ENCODE measurements at regions not wholly inside any gene's neighbourhood (a gene's known extent, or its start where the extent isn't known, plus 50 kb on each side); places are given as distances from the start of the nearest gene placed in this dataset.

DNA sequence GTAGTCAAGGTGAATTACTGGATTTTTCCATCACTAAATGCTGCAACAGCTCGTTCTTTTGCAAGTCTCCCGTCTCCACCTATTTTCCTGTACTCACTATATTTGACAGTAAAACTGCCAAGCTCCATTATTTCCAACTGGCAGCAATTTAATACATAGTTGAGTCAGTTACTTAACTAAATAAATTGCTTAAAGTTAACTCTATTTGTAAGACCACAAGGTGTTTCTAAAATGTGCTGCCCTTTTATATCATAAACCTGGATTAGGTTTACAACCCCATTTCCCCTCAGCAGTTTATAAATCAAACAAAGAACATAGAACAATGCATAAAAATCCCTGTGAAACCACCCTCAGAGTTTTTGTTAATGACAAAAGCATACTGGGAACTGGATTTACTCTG is 211.4 kb upstream of the DPH6 start:
- Histone ChIP-seq H3K4me3 (ENCODE audit: low read depth, low read length) (no peak overlapping the region), H3K9ac (ENCODE audit: low read depth, low read length) (no peak overlapping the region), H3K36me3 (ENCODE audit: control insufficient read depth, insufficient read depth, low read length) (no peaks in the 10 kb centered on the region), H3K9me3 (ENCODE audit: control insufficient read depth, insufficient read depth, low read length) (no peaks in the 10 kb centered on the region), H3K27me3 (ENCODE audit: control insufficient read depth, insufficient read depth, low read length) (no peaks in the 10 kb centered on the region), H3K4me1 (ENCODE audit: control insufficient read depth, insufficient read depth, low read length) (peaks cover 3% of the 10 kb centered on the region)

DNA sequence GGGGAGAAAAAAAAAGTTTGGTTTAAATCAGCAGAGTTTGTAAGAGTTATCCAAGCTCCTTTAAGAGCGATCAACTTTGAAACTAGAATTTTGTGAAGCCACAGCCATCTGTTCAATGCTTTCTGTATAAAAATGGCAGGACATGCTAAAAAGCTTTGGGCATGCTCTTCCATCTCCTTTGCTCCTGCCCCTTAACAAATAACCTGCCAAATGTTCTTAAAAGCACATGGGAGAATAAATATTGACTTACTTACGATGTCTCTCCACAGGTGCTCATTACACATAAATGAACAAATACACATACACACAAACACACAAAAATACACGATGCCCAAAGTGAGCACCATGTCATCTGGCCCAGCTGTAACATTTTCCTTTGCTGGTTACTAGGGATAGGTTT is 211.8 kb upstream of the DPH6 start:
- Histone ChIP-seq H3K36me3 (ENCODE audit: control insufficient read depth, insufficient read depth, low read length) (no peaks in the 10 kb centered on the region), H3K27me3 (ENCODE audit: control insufficient read depth, insufficient read depth, low read length) (no peaks in the 10 kb centered on the region), H3K4me3 (ENCODE audit: low read depth, low read length) (no peak overlapping the region), H3K4me1 (ENCODE audit: control insufficient read depth, insufficient read depth, low read length) (peaks cover 3% of the 10 kb centered on the region), H3K9ac (ENCODE audit: low read depth, low read length) (no peak overlapping the region), H3K9me3 (ENCODE audit: control insufficient read depth, insufficient read depth, low read length) (no peaks in the 10 kb centered on the region)

DNA sequence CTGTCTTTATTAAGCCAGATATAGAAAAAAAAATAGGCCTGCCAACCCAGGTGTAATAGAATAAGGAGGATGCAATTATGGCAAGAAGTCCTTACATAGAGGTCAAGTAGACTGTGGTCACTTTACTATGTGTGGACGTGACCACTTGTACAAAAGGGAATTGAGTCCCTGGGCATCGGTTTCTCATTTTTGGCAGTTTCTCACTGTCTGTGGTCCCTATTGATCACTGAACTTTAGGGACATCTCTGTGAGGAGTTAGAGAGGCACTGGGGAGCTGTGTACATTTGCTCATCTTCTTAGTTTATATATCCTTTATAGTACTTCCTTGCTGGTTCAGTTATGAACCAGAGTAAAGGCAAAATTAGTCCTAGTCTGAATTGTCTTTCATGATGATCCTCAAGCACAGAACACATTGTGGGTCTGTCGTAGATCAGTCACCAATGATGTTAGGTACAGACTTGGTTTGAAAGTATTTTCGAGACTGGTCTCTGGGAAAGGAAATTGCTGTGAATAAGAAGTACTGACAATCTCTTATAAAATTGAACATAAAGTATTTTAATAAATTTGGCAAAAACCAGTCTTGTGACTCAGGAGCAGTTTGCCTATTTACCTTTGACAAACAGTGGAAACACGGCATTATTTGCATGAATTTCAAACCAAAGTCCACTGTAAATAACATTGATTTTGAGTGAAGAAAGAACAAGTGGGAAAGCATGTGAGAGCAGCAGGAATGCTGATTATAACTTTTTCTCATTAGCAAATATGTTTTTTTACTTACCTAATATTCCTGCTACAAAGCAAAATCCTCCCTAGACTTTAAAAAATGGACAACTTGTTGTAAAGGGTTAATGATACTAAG is 218.9 kb upstream of the DPH6 start:
- H3K4me1 ChIP-seq (ENCODE audit: control insufficient read depth, insufficient read depth, low read length): peaks cover 5% of the 10 kb centered on the region
- no peak overlapping the region for H3K4me3 ChIP-seq (ENCODE audit: low read depth, low read length)
- no peak overlapping the region for H3K9ac ChIP-seq (ENCODE audit: low read depth, low read length)
- H3K36me3 ChIP-seq (ENCODE audit: control insufficient read depth, insufficient read depth, low read length): no peaks in the 10 kb centered on the region
- H3K9me3 ChIP-seq (ENCODE audit: control insufficient read depth, insufficient read depth, low read length): no peaks in the 10 kb centered on the region
- no peaks in the 10 kb centered on the region for H3K27me3 ChIP-seq (ENCODE audit: control insufficient read depth, insufficient read depth, low read length)

DNA sequence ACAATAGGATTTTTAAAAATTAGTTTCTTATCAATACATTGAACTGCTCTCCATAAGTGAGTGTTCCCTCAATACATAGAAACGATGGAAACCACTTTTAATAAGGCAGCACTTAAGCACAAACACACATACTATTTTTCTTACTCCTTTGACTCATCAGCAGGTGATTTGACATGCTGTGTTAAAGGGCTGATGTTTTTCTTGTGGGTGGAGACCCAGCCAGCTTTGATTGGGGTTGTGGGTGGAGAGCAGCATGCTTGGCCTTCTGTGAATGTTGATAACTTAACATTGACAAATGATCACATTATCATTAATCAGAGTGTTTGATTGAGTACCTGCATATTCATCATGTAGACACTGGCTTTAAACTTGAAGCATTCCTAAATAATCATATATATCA is 223.0 kb upstream of the DPH6 start:
- Histone ChIP-seq H3K27me3 (ENCODE audit: control insufficient read depth, insufficient read depth, low read length) (no peaks in the 10 kb centered on the region), H3K4me1 (ENCODE audit: control insufficient read depth, insufficient read depth, low read length) (peaks cover 5% of the 10 kb centered on the region), H3K36me3 (ENCODE audit: control insufficient read depth, insufficient read depth, low read length) (no peaks in the 10 kb centered on the region), H3K4me3 (ENCODE audit: low read depth, low read length) (no peak overlapping the region), H3K9me3 (ENCODE audit: control insufficient read depth, insufficient read depth, low read length) (no peaks in the 10 kb centered on the region), H3K9ac (ENCODE audit: low read depth, low read length) (no peak overlapping the region)

DNA sequence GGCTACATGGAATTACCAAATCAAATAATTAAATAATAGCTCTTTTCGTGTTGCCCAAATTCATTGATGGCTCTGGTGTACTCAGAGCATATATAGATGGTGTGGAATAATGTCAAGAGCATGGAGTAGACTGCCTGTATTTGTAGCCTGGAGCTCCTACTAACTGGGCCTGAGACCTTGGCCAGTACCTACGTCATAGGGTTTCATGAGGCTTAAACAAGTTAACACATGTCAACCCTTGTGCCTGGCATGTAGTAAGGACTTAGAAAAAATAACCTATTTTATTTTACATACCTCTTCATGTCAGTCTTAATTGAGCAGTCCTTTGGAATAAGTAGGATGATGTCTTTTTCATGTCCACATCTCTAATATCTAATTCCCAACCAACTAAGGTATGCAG is 223.7 kb upstream of the DPH6 start:
- peaks cover 5% of the 10 kb centered on the region for H3K4me1 ChIP-seq (ENCODE audit: control insufficient read depth, insufficient read depth, low read length)
- H3K4me3 ChIP-seq (ENCODE audit: low read depth, low read length): no peak overlapping the region

DNA sequence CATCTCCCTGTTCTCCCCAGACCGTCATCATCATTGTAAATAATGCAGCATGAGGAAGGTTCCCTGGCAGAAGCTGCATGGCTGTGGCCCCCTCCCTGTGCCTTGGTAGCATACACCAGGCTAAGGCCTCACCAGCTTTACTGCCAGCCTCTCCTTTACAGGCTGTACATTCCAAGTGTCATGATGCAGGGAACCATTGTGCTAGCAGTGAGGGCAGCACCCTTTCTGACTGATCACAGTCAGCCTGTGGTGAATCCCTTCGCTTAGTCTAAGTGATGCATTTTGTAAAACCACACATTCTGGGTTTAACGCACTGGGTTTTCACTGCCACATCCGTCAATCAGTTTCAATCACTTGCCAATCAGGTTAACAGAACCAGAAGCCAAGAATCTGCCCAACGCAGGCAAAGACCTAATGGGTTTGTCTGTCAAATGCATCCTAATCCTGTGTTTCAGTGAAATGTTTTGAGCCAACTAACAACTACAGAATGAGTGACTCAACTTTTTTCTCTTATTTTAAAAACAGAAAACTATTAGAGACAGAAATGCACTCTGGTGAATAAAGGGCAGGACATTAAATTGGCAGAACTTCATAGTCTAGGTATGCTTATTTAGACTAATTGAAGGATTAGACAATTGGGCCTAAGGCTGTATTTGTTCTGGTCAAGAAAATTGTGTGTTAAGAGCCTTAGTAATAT is 225.9 kb upstream of the DPH6 start:
- H3K4me3 ChIP-seq (ENCODE audit: low read depth, low read length): no peak overlapping the region
- no peaks in the 10 kb centered on the region for H3K9me3 ChIP-seq (ENCODE audit: control insufficient read depth, insufficient read depth, low read length)
- H3K4me1 ChIP-seq (ENCODE audit: control insufficient read depth, insufficient read depth, low read length): no peaks in the 10 kb centered on the region
- no peaks in the 10 kb centered on the region for H3K27me3 ChIP-seq (ENCODE audit: control insufficient read depth, insufficient read depth, low read length)
- H3K9ac ChIP-seq (ENCODE audit: low read depth, low read length): no peak overlapping the region
- no peaks in the 10 kb centered on the region for H3K36me3 ChIP-seq (ENCODE audit: control insufficient read depth, insufficient read depth, low read length)

More for the DNA sequence above, 223.7 kb upstream of the DPH6 start:
- Histone ChIP-seq H3K9ac (ENCODE audit: low read depth, low read length) (no peak overlapping the region), H3K36me3 (ENCODE audit: control insufficient read depth, insufficient read depth, low read length) (no peaks in the 10 kb centered on the region), H3K27me3 (ENCODE audit: control insufficient read depth, insufficient read depth, low read length) (no peaks in the 10 kb centered on the region), H3K9me3 (ENCODE audit: control insufficient read depth, insufficient read depth, low read length) (no peaks in the 10 kb centered on the region)

DNA sequence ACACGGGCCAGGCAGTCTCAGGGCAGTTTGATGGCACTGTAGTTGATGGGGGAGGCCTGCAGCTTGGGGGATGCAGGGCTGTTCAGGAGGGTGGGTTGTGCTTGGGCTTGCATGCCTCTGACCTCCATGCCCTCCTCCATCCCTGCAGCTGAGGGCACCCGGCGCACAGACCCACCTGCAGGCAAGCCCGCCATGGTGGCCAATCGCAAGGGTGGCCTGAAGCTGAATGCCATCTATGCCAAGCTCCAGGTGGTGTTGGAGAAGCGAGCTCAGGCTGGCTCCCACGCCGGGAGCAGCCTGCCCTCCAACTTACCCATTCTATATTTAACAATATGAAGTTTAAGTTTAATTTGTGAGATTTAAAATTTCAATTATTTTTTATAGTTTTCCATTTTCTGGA is 228.7 kb upstream of the DPH6 start:
- Histone ChIP-seq H3K4me1 (ENCODE audit: control insufficient read depth, insufficient read depth, low read length) (no peaks in the 10 kb centered on the region), H3K4me3 (ENCODE audit: low read depth, low read length) (no peak overlapping the region)

DNA sequence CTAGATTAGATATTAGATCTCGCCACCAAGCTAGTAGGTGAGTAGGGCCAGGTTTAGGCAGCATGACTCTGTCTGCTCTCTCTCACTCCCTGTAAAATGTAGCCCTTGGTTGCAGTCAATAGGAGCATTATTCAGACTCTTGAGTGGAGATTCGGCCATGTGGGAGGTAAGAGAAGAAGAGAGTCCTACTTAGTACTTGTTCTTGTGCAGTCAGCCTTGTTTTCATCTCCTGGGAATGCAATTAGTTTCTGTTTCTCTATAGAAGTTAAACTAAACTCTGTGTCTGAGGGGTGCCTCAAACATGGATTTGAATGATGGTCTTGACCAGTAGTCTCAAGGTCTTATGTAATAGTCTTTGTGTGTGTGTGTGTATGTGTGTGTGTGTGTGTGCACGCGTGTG is 229.5 kb upstream of the DPH6 start:
- no peaks in the 10 kb centered on the region for H3K4me1 ChIP-seq (ENCODE audit: control insufficient read depth, insufficient read depth, low read length)
- H3K36me3 ChIP-seq (ENCODE audit: control insufficient read depth, insufficient read depth, low read length): no peaks in the 10 kb centered on the region
- no peak overlapping the region for H3K4me3 ChIP-seq (ENCODE audit: low read depth, low read length)
- H3K9ac ChIP-seq (ENCODE audit: low read depth, low read length): no peak overlapping the region
- H3K9me3 ChIP-seq (ENCODE audit: control insufficient read depth, insufficient read depth, low read length): no peaks in the 10 kb centered on the region
- H3K27me3 ChIP-seq (ENCODE audit: control insufficient read depth, insufficient read depth, low read length): no peaks in the 10 kb centered on the region

More for the DNA sequence above, 228.7 kb upstream of the DPH6 start:
- no peak overlapping the region for H3K9ac ChIP-seq (ENCODE audit: low read depth, low read length)
- H3K36me3 ChIP-seq (ENCODE audit: control insufficient read depth, insufficient read depth, low read length): no peaks in the 10 kb centered on the region
- H3K9me3 ChIP-seq (ENCODE audit: control insufficient read depth, insufficient read depth, low read length): no peaks in the 10 kb centered on the region
- H3K27me3 ChIP-seq (ENCODE audit: control insufficient read depth, insufficient read depth, low read length): no peaks in the 10 kb centered on the region

DNA sequence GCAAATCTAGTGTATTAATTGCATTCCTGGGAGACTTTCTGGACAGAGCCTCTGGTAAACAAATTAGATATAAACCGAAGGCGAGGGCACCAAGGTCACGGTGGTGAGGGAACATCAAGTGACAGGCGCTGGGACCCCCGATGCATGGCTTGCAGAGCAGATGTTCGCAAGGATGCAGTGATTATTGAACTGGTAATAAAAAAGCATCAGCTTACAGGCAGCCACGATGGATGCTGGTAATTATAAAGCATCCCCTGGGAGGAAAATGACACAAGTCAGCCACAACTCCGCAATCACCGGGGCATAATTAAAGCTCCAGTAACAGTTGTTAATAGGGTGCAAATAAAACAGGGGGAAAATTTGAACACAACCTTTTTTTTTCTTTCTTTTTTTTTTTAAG is 231.1 kb upstream of the DPH6 start:
- Histone ChIP-seq H3K27me3 (ENCODE audit: control insufficient read depth, insufficient read depth, low read length) (no peaks in the 10 kb centered on the region), H3K9ac (ENCODE audit: low read depth, low read length) (no peak overlapping the region), H3K4me1 (ENCODE audit: control insufficient read depth, insufficient read depth, low read length) (no peaks in the 10 kb centered on the region), H3K4me3 (ENCODE audit: low read depth, low read length) (no peak overlapping the region), H3K36me3 (ENCODE audit: control insufficient read depth, insufficient read depth, low read length) (no peaks in the 10 kb centered on the region), H3K9me3 (ENCODE audit: control insufficient read depth, insufficient read depth, low read length) (no peaks in the 10 kb centered on the region)

DNA sequence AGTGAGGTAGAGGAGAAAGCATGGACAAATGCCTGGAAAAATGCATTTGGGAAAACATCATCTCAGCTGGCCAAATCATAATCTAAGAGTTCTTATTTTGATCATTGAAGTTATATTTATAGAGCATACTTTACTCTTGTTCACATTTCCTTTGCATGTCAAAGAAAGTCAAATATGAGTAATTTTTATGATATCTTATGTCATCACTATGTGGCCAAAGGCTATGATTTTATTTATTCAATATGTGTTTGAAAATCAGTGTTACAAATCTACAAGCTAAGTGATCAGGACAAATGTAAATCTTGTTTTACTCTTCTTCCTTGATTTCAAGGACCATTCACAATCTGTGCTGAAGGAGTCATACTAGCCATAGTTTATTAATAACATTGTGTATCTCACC is 237.2 kb upstream of the DPH6 start:
- H3K9me3 ChIP-seq (ENCODE audit: control insufficient read depth, insufficient read depth, low read length): no peaks in the 10 kb centered on the region
- H3K4me1 ChIP-seq (ENCODE audit: control insufficient read depth, insufficient read depth, low read length): no peaks in the 10 kb centered on the region
- H3K27me3 ChIP-seq (ENCODE audit: control insufficient read depth, insufficient read depth, low read length): no peaks in the 10 kb centered on the region
- no peak overlapping the region for H3K9ac ChIP-seq (ENCODE audit: low read depth, low read length)
- H3K36me3 ChIP-seq (ENCODE audit: control insufficient read depth, insufficient read depth, low read length): no peaks in the 10 kb centered on the region
- H3K4me3 ChIP-seq (ENCODE audit: low read depth, low read length): no peak overlapping the region

DNA sequence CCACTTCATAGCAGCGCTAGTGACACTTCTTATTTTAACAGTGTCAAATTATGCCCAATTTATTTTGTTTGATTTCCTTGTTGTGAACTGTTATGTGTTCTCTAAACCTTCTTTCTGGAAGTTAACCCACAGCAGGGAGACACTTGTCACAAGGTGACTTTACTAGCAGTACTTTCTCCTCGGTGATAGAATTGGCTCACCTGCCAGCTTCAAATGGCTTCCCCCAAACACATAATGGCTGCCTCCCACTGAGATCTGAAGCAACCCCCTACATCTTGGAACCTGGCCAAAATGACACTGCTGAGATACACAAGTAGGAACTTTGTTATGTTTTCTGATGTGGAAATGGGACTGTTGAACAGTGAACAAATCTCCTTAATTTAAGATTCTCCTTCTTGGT is 238.8 kb upstream of the DPH6 start:
- Histone ChIP-seq H3K9me3 (ENCODE audit: control insufficient read depth, insufficient read depth, low read length) (no peaks in the 10 kb centered on the region), H3K27me3 (ENCODE audit: control insufficient read depth, insufficient read depth, low read length) (no peaks in the 10 kb centered on the region), H3K9ac (ENCODE audit: low read depth, low read length) (no peak overlapping the region), H3K4me3 (ENCODE audit: low read depth, low read length) (no peak overlapping the region), H3K4me1 (ENCODE audit: control insufficient read depth, insufficient read depth, low read length) (no peaks in the 10 kb centered on the region), H3K36me3 (ENCODE audit: control insufficient read depth, insufficient read depth, low read length) (no peaks in the 10 kb centered on the region)

DNA sequence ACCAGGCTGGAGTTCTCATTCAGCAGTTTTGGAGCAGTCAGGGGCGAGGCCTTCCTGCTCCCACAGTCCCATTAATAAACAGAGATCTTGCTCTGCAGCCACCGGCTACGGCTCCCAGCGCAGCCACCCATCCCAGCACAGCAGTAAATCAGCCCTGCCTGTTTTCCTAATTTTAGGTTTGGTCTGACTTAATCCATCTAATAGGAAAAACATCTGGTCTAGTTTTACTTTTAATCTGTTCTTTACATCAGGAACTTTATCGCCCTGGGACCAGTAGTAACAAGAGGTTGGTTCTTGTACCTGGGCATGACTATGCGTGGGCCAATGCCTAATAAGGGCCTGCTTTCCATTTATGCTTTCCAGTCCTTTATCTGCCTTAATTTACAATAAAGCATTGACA is 264.0 kb upstream of the DPH6 start:
- H3K4me1 ChIP-seq (ENCODE audit: control insufficient read depth, insufficient read depth, low read length): no peaks in the 10 kb centered on the region
- H3K27me3 ChIP-seq (ENCODE audit: control insufficient read depth, insufficient read depth, low read length): no peaks in the 10 kb centered on the region
- no peak overlapping the region for H3K9ac ChIP-seq (ENCODE audit: low read depth, low read length)
- H3K4me3 ChIP-seq (ENCODE audit: low read depth, low read length): no peak overlapping the region
- no peaks in the 10 kb centered on the region for H3K9me3 ChIP-seq (ENCODE audit: control insufficient read depth, insufficient read depth, low read length)
- no peaks in the 10 kb centered on the region for H3K36me3 ChIP-seq (ENCODE audit: control insufficient read depth, insufficient read depth, low read length)
